ENCODE measurements at regions not wholly inside any gene's neighbourhood (a gene's known extent, or its start where the extent isn't known, plus 50 kb on each side); places are given as distances from the start of the nearest gene placed in this dataset.

DNA sequence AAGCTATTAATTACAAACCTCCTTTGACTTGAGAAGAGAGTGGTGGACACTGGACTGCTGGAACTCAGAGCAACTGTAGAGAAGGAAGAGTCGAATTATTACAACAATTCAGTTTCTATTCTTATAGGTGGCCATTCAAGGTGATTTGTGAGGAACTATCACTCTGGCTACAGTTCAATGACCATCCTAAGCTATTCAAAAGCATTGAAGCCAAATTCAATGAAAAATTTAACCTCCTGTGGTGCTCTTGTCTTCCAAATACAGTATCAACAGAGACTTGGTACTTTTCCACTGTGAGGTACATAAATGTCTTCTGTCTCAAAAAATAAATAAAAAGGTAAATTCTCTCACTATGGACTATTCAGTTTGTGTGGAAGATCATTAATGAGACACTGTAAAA, 513.3 kb upstream of the SEMA6D start:
- Histone ChIP-seq H3K27ac (no peak overlapping the region), H3K4me3 (no peak overlapping the region), H3K27me3 (no peaks in the 10 kb centered on the region), H3K4me1 (no peaks in the 10 kb centered on the region), H3K9me3 (no peaks in the 10 kb centered on the region), H3K36me3 (no peaks in the 10 kb centered on the region)
- no peak for DNase-seq
- intact Hi-C loops (cut with DNase I; ENCODE audit: low total_unique reads), result no loop called here
- TF ChIP-seq, protein P1, sequence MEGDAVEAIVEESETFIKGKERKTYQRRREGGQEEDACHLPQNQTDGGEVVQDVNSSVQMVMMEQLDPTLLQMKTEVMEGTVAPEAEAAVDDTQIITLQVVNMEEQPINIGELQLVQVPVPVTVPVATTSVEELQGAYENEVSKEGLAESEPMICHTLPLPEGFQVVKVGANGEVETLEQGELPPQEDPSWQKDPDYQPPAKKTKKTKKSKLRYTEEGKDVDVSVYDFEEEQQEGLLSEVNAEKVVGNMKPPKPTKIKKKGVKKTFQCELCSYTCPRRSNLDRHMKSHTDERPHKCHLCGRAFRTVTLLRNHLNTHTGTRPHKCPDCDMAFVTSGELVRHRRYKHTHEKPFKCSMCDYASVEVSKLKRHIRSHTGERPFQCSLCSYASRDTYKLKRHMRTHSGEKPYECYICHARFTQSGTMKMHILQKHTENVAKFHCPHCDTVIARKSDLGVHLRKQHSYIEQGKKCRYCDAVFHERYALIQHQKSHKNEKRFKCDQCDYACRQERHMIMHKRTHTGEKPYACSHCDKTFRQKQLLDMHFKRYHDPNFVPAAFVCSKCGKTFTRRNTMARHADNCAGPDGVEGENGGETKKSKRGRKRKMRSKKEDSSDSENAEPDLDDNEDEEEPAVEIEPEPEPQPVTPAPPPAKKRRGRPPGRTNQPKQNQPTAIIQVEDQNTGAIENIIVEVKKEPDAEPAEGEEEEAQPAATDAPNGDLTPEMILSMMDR (IDR thresholded peaks at IDR 0.05), result no peak

DNA sequence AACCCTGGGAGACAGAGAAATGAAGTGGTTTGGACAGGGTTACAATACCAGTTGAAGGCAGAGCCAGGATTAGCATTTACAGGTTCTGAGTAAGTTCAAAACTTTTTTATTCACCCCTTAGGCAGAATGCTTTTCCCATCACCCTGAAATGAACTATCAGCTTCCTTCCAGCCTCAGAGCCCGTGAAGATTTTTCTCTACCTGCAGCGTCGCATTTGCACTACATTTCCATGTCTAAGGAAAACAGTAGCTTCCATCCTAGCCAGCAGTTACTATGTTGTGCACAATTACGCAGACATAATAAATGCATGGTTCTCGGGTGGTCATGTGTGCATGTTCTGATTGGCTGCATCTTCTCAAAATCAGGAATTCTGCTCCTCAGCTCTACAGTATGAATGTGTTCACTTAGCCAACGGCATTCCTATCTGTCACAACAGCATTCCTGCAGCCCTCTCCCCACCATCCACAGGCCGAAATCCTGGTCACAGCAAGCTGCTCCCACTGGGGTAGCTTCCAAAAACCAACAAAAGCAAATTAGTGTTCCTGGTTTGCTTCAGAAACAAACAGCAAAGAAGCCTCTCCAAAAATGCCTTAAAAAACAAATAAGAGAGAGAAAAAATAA, 510.8 kb upstream of the SEMA6D start:
- TF ChIP-seq, protein P1 (IDR thresholded peaks at IDR 0.05), result no peak
- no peak for TF ChIP-seq POLR2A (IDR thresholded peaks at IDR 0.05)
- Histone ChIP-seq H3K27ac (no peak overlapping the region), H3K4me3 (no peak overlapping the region), H3K36me3 (no peaks in the 10 kb centered on the region), H3K9me3 (no peaks in the 10 kb centered on the region), H3K27me3 (no peaks in the 10 kb centered on the region), H3K4me1 (no peaks in the 10 kb centered on the region)
- intact Hi-C loops (cut with DNase I; ENCODE audit: low total_unique reads), result no loop called here
- DNase-seq, result no peak

DNA sequence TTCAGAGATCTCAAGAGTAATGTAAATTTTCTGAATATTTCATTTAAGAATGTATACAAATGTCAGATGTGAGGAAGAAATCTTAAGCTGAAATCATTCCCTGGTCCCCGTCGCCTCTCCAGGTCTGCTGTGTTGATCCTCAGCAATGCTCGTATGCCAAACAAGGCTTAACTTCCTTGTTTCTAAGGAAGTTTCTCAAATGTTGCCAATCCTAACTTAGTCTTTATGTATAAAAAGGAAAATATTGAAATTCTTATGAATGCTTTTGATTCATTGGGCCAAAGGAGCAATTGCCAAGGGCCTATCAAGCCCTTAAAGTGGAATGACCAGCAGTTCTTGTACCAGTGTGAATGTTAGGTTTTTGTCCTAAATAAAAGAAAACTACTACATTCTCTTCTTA, 507.7 kb upstream of the SEMA6D start:
- intact Hi-C loops (cut with DNase I; ENCODE audit: low total_unique reads), result no loop called here
- no peaks in the 10 kb centered on the region for H3K9me3 ChIP-seq

DNA sequence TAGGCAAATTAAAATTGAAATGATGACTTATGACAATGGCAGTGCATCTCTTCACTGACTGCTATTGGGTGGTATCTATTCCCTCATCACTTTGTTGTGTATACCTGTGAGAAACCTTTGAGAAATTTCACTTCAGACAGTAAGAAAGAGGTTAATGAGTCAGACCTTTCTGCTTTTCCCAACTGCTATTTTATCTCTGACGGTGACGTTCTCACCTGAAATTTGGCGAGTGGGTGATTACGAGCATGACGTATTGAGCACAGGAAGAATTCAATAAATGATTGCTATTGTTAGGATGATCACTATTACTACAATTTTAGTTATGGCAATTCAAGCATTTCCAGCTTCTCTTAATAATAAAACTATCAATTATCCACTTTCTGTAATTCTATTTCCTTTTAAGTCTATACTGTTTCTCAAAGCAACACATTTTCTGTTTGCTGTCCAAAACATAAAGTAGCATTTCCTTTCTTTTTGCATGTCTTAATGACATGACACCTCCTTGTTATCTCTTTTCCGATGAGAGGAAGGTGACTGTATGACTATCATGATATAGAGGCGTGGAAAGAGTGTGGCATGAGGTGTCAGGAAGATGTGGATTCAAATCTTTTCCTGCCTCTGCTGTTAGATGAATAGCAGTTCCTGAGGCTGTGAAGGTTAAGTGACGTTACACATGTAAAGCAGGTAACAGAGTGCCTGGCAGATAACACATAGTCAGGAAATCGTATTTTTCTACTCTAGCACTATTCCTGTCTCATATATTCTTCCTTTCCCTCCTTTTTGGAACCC, 504.9 kb upstream of the SEMA6D start:
- Histone ChIP-seq H3K9me3 (no peaks in the 10 kb centered on the region), H3K4me1 (no peaks in the 10 kb centered on the region), H3K36me3 (no peaks in the 10 kb centered on the region), H3K4me3 (no peak overlapping the region), H3K27me3 (no peaks in the 10 kb centered on the region), H3K27ac (no peak overlapping the region)
- no peak for TF ChIP-seq POLR2A (IDR thresholded peaks at IDR 0.05)
- TF ChIP-seq, protein P1 (IDR thresholded peaks at IDR 0.05), result no peak
- DNase-seq, result no peak
- intact Hi-C loops (cut with DNase I; ENCODE audit: low total_unique reads), result no loop called here

More for the DNA sequence above, 507.7 kb upstream of the SEMA6D start:
- Histone ChIP-seq H3K27me3 (no peaks in the 10 kb centered on the region), H3K4me1 (no peaks in the 10 kb centered on the region), H3K27ac (no peak overlapping the region), H3K36me3 (no peaks in the 10 kb centered on the region), H3K4me3 (no peak overlapping the region)
- no peak for DNase-seq
- TF ChIP-seq, protein P1 (IDR thresholded peaks at IDR 0.05), result no peak

DNA sequence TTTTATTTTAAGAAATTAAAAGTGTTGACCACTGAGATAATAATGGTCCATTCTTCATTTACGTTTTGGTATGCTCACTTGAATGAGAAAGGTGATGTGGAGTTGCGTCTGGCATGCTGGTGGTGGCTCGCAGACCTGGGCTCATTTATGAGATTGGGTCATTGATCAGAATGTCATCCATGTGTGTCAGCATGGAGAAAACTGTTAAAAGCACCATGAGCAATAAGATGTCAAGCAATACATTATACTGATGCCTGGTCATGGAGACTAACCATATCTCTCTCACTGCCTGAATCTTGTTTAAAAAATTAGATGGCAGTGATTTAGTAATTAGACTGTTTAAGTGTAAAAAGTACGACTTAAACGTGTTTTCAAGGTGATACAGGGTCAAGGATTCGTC, 503.4 kb upstream of the SEMA6D start:
- no peaks in the 10 kb centered on the region for H3K36me3 ChIP-seq
- DNase-seq, result no peak
- H3K4me3 ChIP-seq, result no peak overlapping the region
- no peaks in the 10 kb centered on the region for H3K4me1 ChIP-seq
- intact Hi-C loops (cut with DNase I; ENCODE audit: low total_unique reads), result no loop called here
- no peak overlapping the region for H3K27ac ChIP-seq
- H3K27me3 ChIP-seq, result no peaks in the 10 kb centered on the region
- no peak for TF ChIP-seq POLR2A (IDR thresholded peaks at IDR 0.05)
- TF ChIP-seq, protein P1 (IDR thresholded peaks at IDR 0.05), result no peak
- no peaks in the 10 kb centered on the region for H3K9me3 ChIP-seq

Data from uterus (tissue), 3 donors.